ENCODE measurements at regions not wholly inside any gene's neighbourhood (a gene's known extent, or its start where the extent isn't known, plus 50 kb on each side); places are given as distances from the start of the nearest gene placed in this dataset.

GRCh38 chr5:56543441-56544388 is 271.6 kb upstream of the MAP3K1 start:
- no peak for DNase-seq (ENCODE audit: low spot score)

GRCh38 chr5:56540266-56540665 is 275.1 kb upstream of the MAP3K1 start:
- DNase-seq (ENCODE audit: low spot score): no peak
- no peak for TF ChIP-seq CTCF (IDR thresholded peaks at IDR 0.05; ENCODE audit: extremely low read depth, missing control alignments)

More at GRCh38 chr5:56543441-56544388, 271.6 kb upstream of the MAP3K1 start:
- TF ChIP-seq CTCF (IDR thresholded peaks at IDR 0.05; ENCODE audit: extremely low read depth, missing control alignments): no peak

GRCh38 chr5:56538580-56538979 is 276.8 kb upstream of the MAP3K1 start:
- no peak for TF ChIP-seq CTCF (IDR thresholded peaks at IDR 0.05; ENCODE audit: extremely low read depth, missing control alignments)
- DNase-seq (ENCODE audit: low spot score): no peak

GRCh38 chr5:56535347-56535746 is 280.0 kb upstream of the MAP3K1 start:
- TF ChIP-seq CTCF (IDR thresholded peaks at IDR 0.05; ENCODE audit: extremely low read depth, missing control alignments): no peak
- no peak for DNase-seq (ENCODE audit: low spot score)

- no peak for TF ChIP-seq CTCF (IDR thresholded peaks at IDR 0.05; ENCODE audit: extremely low read depth, missing control alignments)
- no peak for DNase-seq (ENCODE audit: low spot score)
Observed at GRCh38 chr5:56534102-56534829, 281.1 kb upstream of the MAP3K1 start.

- no peak for DNase-seq (ENCODE audit: low spot score)
- no peak for TF ChIP-seq CTCF (IDR thresholded peaks at IDR 0.05; ENCODE audit: extremely low read depth, missing control alignments)
Observed at GRCh38 chr5:56532466-56532865, 282.9 kb upstream of the MAP3K1 start.

GRCh38 chr5:56530626-56531138 is 284.7 kb upstream of the MAP3K1 start:
- DNase-seq (ENCODE audit: low spot score): no peak
- TF ChIP-seq CTCF (IDR thresholded peaks at IDR 0.05; ENCODE audit: extremely low read depth, missing control alignments): no peak

Measured in GM20000 (cell line).